WI38 (cell line): ENCODE measurements at regions not wholly inside any gene's neighbourhood (a gene's known extent, or its start where the extent isn't known, plus 50 kb on each side); places are given as distances from the start of the nearest gene placed in this dataset.

Source experiments
- H3K4me3 ChIP-seq: 2 replicates; pipeline ENCODE4 v1.5.1; 2011; ENCODE audit warnings: low read depth, mild to moderate bottlenecking, control low read depth, low read length
- CTCF ChIP-seq: IDR thresholded peaks from 2 replicates; pipeline ENCODE4 v1.5.1; 2012; ENCODE audit warnings: low read depth, mild to moderate bottlenecking, control low read depth, low read length

DNA sequence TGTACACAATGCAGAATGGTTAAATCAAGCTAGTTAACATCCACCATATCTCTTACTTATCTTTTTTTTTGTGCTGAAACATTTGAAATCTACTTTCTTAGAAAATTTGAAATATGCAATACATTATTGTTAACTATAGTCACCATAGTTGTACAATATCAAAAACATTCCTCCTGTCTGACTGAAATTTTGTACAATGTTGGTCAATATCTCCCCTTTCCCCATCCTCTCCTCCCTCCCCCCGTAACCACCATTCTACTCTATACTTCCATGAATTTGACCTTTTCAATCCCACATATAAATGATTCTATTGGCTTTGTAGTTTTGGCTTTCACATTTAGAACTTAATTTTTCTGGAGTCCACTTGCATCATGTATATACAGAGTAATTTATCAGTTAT is 63.5 kb upstream of the DCD start:
- H3K4me3 ChIP-seq = no peak overlapping the region
- no peak for TF ChIP-seq CTCF

GRCh38 chr12:54708826-54709225 is 60.7 kb upstream of the DCD start:
- no peak for TF ChIP-seq CTCF
- H3K4me3 ChIP-seq = no peak overlapping the region

DNA sequence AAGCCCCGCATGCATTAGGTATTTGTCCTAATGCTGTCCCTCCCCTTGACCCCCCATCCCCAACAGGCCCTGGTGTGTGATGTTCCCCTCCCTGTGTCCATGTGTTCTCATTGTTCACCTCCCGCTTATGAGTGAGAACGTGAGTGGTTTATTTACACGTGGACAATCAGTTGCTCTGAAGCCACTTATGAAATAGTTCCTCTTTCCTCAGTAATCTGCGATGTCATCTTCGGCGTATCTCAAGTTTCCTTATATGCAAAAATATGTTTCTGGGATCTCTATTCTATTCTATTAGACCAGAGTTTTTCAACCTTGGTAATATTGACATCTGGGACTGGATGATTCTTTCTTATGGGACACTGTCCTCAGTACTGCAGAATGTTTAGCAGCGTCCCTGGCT is 56.0 kb upstream of the DCD start:
- H3K4me3 ChIP-seq = no peak overlapping the region
- no peak for TF ChIP-seq CTCF

DNA sequence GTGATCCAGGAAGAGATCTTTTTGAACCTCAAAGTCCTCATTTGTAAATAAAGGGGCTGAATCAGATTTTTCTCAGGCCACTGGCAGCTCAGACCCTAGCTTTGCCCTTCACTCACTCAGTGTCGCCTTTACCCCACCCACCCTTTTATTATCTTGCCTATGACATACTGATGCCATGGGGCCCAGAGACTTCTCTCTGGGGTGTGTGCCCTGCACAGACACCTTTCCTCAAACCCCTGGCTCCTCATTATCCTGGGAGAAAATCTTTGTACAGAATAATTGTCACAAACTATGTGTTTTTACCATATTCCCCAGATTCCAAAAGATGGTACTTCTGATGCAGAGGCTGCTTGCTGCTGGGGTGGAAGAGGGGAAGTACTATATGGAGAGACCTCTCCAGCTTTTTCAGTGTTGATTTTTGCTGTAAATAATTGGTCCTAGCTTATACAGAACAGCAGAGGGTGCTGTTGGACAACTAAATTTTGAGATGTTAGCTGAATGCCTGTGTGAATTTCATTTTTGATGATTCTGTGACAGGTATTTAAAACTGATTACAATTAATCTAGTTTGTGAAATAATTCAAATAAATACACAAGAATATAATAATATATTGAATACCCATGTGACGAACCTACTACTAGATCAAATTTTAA is 53.9 kb upstream of the DCD start:
- H3K4me3 ChIP-seq = no peak overlapping the region
- peak; percentile 24; the same call in 1 of the 2 replicates for TF ChIP-seq CTCF

- no peak overlapping the region for H3K4me3 ChIP-seq
- no peak for TF ChIP-seq CTCF
Measured at GRCh38 chr12:54700849-54701248, 52.7 kb upstream of the DCD start.

GRCh38 chr12:54700301-54700700 is 52.1 kb upstream of the DCD start:
- H3K4me3 ChIP-seq = no peak overlapping the region
- TF ChIP-seq CTCF = no peak
